ENCODE measurements at regions not wholly inside any gene's neighbourhood (a gene's known extent, or its start where the extent isn't known, plus 50 kb on each side); places are given as distances from the start of the nearest gene placed in this dataset.

- BruUV-seq (replicated peaks) = no TSS peak
- H3K27me3 ChIP-seq (replicated peaks; ENCODE audit: control insufficient read depth, insufficient read depth, low read length) = no peaks in the 10 kb centered on the region
- H3K36me3 ChIP-seq (ENCODE audit: control insufficient read depth, insufficient read depth, low read length) = no peaks in the 10 kb centered on the region
- H3K4me1 ChIP-seq = no peaks in the 10 kb centered on the region
- H3K27ac Mint-ChIP-seq (ENCODE audit: unreplicated experiment) = no peak overlapping the region
- no peaks in the 10 kb centered on the region for H3K9me3 ChIP-seq
- ChIA-PET CTCF (no interaction called here), POLR2A (no interaction called here)
- intact Hi-C loops (cut with micrococcal nuclease; ENCODE audit: unreplicated experiment) = no loop called here
- H3K9me3 Mint-ChIP-seq (ENCODE audit: unreplicated experiment) = no peaks in the 10 kb centered on the region
- no peak for DNase-seq
- H3K36me3 Mint-ChIP-seq (ENCODE audit: insufficient read depth, unreplicated experiment) = no peaks in the 10 kb centered on the region
- H3K4me1 Mint-ChIP-seq (ENCODE audit: low read depth, unreplicated experiment) = no peaks in the 10 kb centered on the region
- no peak overlapping the region for H3K4me3 Mint-ChIP-seq (ENCODE audit: unreplicated experiment)
- no peak for TF ChIP-seq CTCF (IDR thresholded peaks at IDR 0.05; ENCODE audit: insufficient read depth in 1 of 2, low read depth in 1 of 2, low read length in 1 of 2, severe bottlenecking in 1 of 2, unreplicated experiment in 1 of 2)
- no peak overlapping the region for H3K4me3 ChIP-seq (ENCODE audit: low read depth, low read length)
- H3K27me3 Mint-ChIP-seq (ENCODE audit: insufficient read depth, unreplicated experiment) = no peaks in the 10 kb centered on the region
These were observed 270.3 kb upstream of the GRIA3 start for GRCh38 chrX:122913764-122914163.

GRCh38 chrX:122914256-122914655, 269.8 kb upstream of the GRIA3 start:
- CTCF ChIA-PET = no interaction called here

GRCh38 chrX:122934131-122934530, 249.9 kb upstream of the GRIA3 start:
- Mint-ChIP-seq H3K4me3 (ENCODE audit: unreplicated experiment) (no peak overlapping the region), H3K36me3 (ENCODE audit: insufficient read depth, unreplicated experiment) (no peaks in the 10 kb centered on the region), H3K27me3 (ENCODE audit: insufficient read depth, unreplicated experiment) (no peaks in the 10 kb centered on the region), H3K4me1 (ENCODE audit: low read depth, unreplicated experiment) (no peaks in the 10 kb centered on the region), H3K9me3 (ENCODE audit: unreplicated experiment) (no peaks in the 10 kb centered on the region), H3K27ac (ENCODE audit: unreplicated experiment) (no peak overlapping the region)
- CTCF ChIA-PET = no interaction called here
- H3K4me1 ChIP-seq = 0 out of 2 replicates have a peak, but pooled peaks cover 3% of the 10 kb centered on the region
- no peaks in the 10 kb centered on the region for H3K27me3 ChIP-seq (replicated peaks; ENCODE audit: control insufficient read depth, insufficient read depth, low read length)
- intact Hi-C loops (cut with micrococcal nuclease; ENCODE audit: unreplicated experiment) = no loop called here
- no peaks in the 10 kb centered on the region for H3K36me3 ChIP-seq (ENCODE audit: control insufficient read depth, insufficient read depth, low read length)
- no peaks in the 10 kb centered on the region for H3K9me3 ChIP-seq
- BruUV-seq (replicated peaks) = no TSS peak
- POLR2A ChIA-PET = no interaction called here
- H3K4me3 ChIP-seq (ENCODE audit: low read depth, low read length) = no peak overlapping the region
- TF ChIP-seq CTCF (IDR thresholded peaks at IDR 0.05; ENCODE audit: insufficient read depth in 1 of 2, low read depth in 1 of 2, low read length in 1 of 2, severe bottlenecking in 1 of 2, unreplicated experiment in 1 of 2) = no peak
- no peak for DNase-seq

More at GRCh38 chrX:122914256-122914655, 269.8 kb upstream of the GRIA3 start:
- H3K4me1 Mint-ChIP-seq (ENCODE audit: low read depth, unreplicated experiment) = no peaks in the 10 kb centered on the region
- no peaks in the 10 kb centered on the region for H3K36me3 Mint-ChIP-seq (ENCODE audit: insufficient read depth, unreplicated experiment)
- intact Hi-C loops (cut with micrococcal nuclease; ENCODE audit: unreplicated experiment) = no loop called here
- POLR2A ChIA-PET = no interaction called here
- H3K27me3 Mint-ChIP-seq (ENCODE audit: insufficient read depth, unreplicated experiment) = no peaks in the 10 kb centered on the region
- Histone ChIP-seq H3K27me3 (replicated peaks; ENCODE audit: control insufficient read depth, insufficient read depth, low read length) (no peaks in the 10 kb centered on the region), H3K4me1 (no peaks in the 10 kb centered on the region), H3K4me3 (ENCODE audit: low read depth, low read length) (no peak overlapping the region), H3K9me3 (no peaks in the 10 kb centered on the region), H3K36me3 (ENCODE audit: control insufficient read depth, insufficient read depth, low read length) (no peaks in the 10 kb centered on the region)
- H3K9me3 Mint-ChIP-seq (ENCODE audit: unreplicated experiment) = no peaks in the 10 kb centered on the region
- no peak for TF ChIP-seq CTCF (IDR thresholded peaks at IDR 0.05; ENCODE audit: insufficient read depth in 1 of 2, low read depth in 1 of 2, low read length in 1 of 2, severe bottlenecking in 1 of 2, unreplicated experiment in 1 of 2)
- no TSS peak for BruUV-seq (replicated peaks)
- no peak overlapping the region for H3K27ac Mint-ChIP-seq (ENCODE audit: unreplicated experiment)
- no peak for DNase-seq
- no peak overlapping the region for H3K4me3 Mint-ChIP-seq (ENCODE audit: unreplicated experiment)

All from Caco-2 (cell line).